Stimulated activated CD8-positive, alpha-beta memory T cell treated with anti-CD3 and anti-CD28 coated beads, Interleukin-15, amount 100 ng/mL, for 24 hours (primary cell): ENCODE measurements at regions not wholly inside any gene's neighbourhood (a gene's known extent, or its start where the extent isn't known, plus 50 kb on each side); places are given as distances from the start of the nearest gene placed in this dataset.
"Not testable (repeated sequence)": the region's sequence is repeated elsewhere in the genome, so short reads cannot be mapped to it uniquely, and the experiment has no call there.

Source experiments
- DNase-seq: peaks from one replicate; pipeline ENCODE4 v3.0.0-alpha.2; 2020; ENCODE audit warnings: low read depth

DNA sequence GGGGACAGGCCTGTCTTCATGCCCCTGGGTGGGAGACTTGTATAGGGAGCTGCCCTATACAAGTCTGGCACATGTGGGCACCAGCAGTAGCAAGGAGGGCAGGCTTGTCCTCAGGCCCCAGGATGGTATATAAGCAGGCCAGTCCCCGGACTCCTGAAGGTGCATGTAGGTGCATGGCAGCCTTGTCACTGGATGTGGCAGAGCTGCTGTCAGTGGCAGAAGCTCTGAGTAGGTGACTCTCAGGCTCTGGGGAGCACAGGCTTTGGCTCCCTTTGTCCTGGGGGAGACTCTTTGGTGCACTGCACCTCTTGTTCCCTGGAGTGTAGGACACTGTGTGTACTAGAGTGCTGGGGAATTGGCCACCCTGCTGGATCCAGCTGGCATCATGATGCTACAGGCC is 376.7 kb upstream of the DIPK2B start:
- no peak for DNase-seq

DNA sequence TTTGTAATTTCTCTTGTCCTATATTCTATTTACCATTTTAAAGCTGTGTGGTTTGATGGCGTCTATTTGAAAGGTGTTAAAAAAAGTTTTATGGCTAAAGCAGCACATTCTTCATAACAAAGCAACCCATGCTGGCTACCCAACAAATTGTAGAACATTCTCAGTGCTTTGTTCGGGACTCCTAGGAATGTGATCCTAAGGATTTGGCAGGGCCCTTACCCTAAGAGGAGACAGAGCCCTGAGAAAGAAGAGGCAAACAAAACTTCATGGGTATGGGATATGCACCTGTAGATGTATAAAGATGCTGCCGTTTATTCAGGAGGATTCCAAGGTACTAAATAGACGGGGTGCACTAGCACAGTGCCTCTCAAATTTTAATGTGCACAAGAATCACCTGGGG is 370.8 kb upstream of the DIPK2B start:
- DNase-seq, result no peak

DNA sequence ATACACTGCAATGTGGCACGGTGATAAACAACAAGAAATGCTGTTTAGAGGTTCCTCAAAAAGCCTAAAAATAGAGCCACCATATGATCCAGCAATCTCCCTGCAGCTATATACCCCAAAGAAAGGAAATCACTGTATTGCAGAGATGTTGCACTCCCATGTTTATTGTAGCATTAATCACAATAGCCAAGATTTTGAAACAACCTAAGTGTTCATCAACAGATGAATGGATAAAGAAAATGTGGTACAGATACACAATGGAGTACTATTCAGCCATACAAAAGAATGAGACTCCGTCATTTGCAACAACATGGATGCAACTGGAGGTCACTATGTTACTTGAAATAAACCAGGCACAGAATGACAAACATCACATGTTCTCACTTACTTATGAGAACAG is 365.8 kb upstream of the DIPK2B start:
- no peak for DNase-seq

DNA sequence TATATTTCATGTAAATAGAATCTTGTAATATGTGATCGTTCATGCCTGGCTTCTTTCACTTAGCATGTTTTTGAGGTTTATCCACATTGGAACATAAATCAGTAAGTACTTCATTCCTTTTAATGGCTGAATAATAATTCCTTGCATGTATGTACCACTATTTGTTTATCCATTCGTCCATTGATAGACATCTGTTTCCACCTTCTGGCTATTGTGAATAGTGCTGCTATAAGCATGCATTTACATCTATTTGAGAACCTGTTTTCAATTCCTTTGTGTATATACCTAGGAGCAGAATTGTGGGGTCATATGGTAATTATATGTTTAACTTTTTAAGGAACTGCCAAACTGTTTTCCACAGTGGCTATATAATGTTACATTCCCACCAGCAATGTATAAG is 356.7 kb upstream of the DIPK2B start:
- no peak for DNase-seq

DNA sequence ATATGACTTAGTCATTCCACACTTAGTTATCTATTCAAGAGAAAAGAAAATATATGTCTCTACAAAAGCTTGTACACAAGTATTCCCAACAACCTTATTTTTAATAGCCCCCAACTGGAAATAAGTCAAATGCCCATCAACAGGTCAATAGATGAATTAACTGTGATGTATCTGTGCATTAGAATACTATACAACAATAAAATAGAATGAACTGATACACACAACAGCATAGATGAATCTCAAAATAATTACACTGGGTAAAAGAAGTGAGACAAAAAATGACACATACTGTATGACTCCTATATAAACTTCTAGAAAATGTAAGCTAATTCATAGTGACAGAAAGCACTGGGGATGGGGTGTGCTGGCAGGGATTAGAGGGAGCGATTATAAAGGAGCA is 354.1 kb upstream of the DIPK2B start:
- no peak for DNase-seq

DNA sequence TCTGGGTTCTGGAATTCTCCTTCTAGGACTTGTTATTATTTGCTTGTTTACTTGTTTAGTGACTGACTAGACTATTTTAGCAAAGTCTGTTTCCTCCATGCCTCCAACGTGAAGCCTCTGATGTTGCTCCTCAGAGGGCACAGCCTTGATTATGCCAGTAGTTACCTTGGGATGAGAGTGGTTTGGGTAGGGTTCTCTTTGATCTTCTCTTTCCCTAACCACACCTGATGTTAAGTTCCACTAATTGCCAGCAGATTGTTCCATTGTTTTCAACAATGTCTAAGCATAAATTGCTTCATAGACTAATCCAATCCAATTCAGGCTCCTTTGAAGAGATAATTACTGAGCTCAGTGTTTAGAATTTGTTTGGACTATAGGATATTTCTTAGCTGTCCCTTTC is 352.7 kb upstream of the DIPK2B start:
- no peak for DNase-seq

DNA sequence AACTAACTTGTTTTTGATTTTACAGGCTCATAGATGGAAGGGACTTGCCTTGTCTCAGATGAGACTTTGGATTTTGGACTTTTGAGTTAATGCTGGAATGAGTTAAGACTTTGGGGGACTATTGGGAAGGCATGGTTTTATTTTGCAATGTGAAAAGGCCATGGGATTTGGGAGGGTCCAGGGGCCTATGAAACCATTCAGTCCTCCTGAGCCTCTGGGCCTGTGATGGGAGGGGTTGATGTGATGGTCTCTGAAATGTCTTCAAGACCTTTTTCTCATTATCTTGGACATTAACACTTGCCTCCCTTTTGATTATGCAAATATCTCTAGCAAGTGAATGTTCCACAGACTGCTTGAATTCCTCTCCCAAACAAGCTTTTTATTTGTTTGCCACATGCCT is 346.0 kb upstream of the DIPK2B start:
- not testable (repeated sequence) for DNase-seq

DNA sequence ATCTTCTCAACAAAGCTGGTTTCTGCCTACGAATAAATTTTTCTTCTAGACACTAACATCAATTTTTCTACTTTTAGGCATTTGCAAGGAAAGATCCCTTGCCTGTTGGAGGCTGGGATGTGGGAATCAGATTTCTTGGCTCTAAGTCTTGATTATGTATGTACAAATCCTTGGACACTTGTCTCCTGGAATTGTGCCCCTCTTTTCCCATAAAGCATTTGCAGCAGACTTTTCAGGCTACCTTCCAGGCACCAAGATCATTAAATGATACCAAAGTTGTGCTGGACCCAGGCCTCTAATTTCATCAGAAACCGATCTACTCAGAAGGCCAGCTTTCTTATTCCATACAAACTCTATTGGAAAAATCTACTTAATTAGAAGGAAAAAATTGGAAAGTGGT is 339.5 kb upstream of the DIPK2B start:
- DNase-seq, result no peak

DNA sequence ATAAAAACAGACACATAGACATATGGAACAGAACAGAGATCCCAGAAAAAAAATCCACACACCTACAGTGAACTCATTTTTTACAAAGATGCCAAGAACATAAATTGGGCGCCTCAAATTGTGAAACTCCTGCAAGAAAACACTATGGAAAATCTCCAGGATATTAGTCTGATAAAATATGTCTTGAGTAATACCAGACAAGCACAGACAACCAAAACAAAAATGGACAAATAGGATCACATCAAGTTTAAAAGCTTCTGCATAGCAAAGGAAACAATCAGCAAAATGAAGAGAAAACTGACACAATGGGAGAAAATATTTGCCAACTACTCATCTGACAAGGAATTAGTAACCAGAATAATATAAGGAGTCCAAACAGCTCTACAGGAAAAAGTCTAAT is 337.3 kb upstream of the DIPK2B start:
- DNase-seq, result no peak

DNA sequence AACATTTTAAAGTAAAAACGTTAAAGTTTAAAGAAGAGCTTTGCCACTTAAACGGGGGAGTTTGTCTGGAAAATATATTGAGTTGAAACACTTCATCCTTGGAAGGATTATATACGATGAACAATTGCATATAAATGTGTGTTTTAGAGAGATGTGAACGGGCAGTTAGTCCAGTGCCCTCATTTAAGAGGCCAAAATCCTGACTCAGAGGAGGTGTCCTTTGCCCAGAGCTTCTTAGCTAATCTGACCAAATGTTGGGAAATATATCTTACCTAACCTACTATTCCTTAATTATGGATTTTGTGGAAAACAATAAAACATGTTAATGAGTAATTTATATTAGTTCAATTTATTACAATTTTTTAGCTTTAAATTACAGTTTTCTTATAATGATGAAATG is 327.2 kb upstream of the DIPK2B start:
- DNase-seq, result no peak

DNA sequence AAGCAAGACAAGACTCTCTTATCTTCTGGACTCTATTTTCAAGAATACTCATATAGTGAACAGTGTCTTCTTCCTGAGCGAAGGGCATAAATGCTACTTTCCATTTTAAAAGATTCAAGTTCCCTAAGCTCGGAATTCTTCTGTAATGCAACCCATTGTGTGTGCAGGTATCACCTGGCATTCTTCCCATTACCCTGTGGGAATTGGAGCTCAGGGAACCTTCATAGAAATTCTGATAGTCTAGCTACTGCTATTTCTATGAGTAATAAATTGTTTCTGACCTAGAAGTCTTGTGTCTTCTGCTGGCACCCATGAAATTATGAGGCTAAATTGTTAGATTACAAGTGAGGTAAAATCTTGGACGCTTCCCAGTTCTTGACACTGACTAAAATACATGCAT is 324.1 kb upstream of the DIPK2B start:
- no peak for DNase-seq

DNA sequence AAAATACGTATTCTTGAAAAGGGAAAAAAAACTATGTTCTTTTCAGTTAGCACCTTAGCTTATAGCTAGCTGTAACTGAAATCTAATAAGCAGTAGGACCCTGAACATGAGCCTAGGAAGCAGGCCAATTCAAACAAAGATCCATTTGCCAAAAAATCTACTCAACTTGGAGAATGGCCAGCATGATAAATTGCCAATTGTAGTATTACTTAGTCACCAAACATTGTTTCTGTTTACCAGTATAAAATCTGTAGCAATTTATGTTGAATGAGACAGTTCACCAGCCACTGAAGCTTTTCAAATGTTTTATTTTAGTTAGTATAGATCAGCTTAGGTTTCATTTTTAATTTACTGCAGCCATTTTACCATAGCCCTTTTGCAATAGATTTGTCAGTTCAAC is 323.6 kb upstream of the DIPK2B start:
- no peak for DNase-seq

DNA sequence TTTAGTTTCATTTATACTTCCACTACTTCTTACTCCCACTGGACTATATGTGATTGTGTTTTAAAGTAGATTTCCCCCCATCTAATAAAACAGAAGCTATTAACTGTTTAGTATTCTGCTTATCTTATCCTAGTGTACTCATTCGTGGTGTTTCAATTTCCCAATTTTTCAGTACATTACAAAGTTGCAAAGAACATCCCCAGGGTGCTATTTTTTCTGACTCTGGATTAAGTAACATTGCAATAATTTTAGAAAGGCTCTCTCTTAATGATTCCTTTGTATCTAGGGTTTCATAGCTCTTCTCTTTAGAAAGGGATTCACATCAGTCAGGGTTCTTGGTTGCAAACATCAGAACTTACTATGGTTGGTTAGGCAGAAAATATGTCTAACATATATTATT is 317.9 kb upstream of the DIPK2B start:
- DNase-seq, result no peak

DNA sequence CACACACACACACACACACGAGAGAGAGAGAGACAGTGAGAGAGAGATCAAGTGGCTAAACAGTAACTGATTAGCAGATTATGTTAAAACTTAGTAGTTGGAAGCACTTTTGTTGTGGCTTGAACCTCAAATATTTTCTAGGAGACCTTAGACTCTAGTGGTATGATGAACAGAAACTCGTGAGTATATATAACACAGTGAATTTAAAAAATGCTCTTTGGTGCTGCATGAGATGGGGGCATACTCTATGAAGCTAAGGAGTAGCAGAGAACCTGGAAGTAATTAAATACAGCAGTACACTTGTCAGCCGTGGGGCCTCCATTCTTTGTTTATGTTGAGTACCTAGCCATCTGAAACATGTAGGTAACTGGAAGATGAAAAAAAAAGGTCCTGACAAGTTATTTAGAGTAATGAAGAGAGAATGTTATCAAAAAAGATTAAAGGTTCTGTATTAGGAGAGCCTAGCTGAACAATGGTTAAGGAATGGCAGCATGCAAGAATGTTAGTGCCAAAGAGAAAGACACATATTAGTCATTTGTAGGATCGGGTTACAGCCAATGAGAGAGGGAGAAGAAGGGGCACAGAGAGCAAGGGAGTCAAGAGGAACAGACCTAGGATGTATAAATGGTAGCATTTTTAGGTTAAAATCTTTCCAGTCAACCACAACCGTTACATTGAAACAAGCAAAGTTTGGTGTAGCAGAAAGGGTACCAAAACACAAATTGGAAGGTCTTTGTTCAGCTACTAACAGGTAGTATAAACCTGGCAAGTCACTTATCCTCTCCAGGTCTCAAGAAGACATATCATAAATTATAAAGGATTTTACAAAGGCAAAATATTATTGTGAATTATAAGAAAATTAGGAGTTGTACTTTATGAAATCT is 316.7 kb upstream of the DIPK2B start:
- DNase-seq, result no peak

DNA sequence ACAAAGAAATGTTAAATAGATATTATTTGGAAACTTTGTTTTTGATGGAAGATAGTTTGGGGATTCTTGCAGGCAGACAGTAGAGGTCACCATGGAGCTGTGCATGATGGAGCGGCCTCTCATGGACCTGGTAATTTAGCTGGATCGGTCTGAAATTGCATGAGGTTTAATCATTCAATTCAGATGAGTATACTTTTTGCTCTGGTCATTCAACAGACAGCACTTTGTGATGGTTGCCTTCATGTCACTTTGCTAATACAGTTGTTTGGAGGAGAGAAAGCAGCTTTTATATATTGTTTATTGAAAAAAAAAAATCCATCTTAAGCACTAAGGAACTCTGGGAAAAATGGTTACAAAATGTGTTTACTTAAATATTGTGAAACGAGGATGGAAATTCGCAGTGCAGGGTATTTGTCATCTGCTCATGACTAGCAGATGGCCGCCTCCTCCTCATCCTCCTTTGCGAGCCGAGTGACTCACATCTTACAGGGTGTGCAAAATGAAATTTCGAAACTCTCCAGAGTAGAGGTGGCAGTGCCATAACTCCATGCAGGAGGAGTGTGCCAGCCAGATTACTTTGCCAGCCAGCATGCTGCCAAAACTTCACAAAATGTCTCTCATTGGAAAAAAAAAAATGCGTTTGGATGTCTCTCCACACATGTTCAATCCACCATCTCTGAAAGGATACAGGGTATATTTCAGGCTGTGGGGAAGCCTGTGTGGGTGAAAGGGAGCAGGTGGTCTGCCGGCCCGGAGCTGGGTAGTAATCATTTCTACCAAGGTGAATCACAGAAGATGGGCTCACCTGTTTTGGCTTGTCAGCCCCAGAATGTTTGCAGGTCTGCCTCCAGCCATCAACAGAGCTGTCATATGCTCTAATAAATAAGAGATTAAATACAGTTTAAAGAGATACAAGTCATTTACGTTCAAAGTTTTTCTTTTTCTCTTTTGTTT is 314.9 kb upstream of the DIPK2B start:
- DNase-seq, result no peak

DNA sequence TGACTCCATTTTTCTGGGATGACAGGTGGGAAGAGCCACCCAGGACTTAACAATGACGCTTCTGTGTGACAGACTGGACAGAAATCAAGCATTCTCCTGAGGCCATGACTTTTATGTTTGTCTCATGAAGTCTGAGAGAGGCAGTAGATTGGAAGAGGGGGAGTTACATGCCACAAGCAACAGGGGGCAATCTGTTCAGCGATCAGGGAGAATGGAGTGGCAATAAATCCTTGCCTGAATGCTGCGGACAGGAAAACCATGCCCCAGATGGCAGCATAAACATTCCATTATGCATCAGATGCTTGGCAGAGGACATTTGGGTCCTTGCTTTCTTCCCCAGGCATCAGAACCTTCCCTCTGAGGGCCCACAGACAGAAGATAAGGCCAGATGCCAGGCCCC is 312.4 kb upstream of the DIPK2B start:
- no peak for DNase-seq

DNA sequence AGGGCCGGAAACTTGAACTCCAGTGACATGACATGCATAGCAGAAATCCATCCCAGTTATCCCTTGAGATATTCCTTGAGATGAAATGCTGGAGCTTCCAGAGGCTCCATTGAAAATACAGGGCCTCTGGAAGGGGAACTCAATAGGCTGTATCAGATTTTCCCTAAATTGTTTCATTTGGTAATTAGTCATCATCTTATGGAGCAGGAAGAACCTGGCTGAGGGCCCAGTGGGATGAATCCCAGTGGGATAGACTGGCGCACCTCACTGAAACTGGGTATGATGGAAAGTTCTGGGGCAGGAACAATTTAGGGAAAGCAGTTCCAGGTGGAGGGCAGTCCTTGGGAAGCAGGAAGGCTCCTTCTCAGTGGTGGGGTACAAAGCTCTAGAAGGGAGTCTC is 307.8 kb upstream of the DIPK2B start:
- no peak for DNase-seq

DNA sequence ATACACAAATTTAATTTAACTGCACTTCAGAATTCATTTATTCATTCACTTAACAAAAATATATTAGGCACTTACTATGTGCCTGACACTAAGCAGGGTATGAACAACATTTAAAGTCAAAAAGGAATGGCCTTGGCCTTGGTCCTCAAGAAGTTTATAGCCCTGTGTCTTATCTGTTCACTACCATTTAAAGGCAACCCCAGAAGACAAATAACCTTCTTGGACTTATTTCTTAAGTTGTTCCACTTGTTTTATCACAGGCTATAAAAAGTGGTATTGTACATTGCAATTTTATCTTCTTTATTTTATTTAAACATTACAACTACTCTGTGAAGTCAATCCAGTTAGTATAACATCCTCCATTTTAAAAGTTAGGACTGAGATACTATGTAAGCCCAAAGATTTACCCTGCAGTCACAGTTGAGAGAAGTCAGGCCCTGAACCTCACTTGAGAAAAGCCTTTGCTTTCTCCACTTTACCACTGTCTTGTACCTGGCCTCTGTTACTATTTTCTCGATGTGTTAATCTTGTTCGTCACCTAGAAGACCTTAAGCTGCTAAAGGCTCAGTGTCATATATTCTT is 305.6 kb upstream of the DIPK2B start:
- DNase-seq, result no peak

DNA sequence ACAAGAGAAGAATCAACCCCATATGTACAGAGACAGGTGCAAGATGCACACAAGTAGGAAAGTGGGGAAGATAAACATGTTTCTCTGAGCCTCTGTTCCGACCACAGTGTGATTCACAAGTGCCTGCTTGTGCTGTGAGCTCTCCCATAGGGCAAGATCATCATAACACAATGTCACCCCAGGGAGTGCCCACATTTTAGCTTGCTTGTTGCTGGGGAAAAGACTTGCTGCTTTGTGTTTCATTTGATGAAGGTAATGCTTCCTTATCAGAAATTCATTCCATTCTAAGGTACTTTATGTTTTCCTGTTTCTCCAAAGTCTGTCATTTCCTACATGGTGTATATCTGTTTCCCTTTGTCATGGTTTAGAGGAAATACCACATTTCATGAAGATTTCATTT is 304.5 kb upstream of the DIPK2B start:
- DNase-seq, result no peak

DNA sequence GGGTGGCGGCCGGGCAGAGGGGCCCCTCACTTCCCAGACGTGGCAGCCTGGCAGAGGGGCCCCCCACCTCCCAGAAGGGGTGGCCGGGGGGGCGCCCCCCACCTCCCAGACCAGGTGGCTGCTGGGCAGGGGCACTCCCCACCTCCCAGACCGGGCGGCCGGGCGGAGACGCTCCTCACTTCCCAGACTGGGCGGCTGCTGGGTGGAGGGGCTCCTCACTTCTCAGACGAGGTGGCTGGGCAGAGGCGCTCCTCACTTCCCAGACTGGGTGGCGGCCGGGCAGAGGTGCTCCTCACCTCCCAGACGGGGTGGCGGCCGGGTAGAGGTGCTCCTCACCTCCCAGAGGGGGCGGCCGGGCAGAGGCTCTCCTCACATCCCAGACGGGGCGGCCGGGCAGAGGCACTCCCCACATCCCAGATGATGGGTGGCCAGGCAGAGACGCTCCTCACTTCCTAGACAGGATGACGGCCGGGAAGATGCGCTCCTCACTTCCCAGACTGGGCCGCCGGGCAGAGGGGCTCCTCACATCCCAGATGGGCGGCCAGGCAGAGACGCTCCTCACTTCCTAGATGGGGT is 303.2 kb upstream of the DIPK2B start:
- DNase-seq, result not testable (repeated sequence)

DNA sequence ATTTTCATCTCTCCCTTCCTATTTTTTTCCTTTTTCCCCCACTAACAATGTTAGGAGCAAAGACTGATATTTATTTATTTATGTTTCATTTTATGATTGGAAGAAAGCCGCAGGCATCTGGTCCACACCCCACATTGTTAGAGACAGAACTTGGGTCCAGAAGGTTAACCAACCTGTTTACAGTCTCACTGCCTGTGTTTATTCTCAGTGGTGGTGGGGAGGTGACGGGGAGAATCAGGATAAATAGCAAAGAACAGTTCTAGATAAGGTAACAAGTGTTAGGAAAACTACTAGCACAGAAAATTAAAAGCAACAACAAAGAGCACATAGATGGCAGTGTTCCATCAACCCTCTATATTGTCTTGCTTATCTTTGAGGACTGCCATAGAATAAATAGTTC is 301.7 kb upstream of the DIPK2B start:
- DNase-seq, result no peak

DNA sequence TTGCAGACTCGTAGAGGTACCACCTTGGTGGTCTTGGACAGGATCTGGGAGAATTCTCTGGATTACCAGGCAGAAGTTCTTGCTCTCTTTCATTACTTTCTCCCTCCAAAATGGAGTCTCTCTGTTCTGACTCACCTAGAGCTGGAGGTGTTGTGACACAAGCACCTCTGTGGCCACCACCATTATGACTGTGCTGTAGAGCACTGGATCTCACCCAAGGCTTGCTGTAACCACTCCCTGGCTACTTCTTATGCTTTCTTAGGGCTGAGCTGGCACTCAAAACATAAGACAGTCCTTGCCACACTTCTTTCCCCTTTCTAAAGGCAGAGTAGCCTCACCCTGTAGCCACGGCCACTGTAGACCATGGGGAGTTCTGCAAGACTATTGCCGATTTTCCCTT is 296.6 kb upstream of the DIPK2B start:
- DNase-seq, result no peak

DNA sequence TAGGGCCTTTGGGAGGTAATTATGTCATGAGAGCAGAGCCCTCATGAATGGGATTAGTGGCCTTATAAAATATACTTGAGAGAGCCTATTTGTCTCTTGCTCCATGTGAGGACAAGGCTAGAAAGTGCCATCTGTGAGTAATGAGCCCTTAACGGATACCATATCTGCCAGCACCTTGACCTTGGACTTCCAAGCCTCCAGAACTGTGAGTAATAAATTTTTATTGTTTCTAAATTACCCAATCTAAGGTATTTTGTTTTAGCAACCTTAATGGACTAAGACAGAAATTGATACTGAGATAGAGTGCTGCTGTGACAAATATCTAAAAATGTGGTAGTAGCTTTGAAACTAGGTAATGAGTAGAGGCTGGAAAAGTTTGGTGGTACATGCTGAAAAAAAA is 285.0 kb upstream of the DIPK2B start:
- no peak for DNase-seq
